Forelimb muscle (tissue), 1 donor: ENCODE measurements at regions not wholly inside any gene's neighbourhood (a gene's known extent, or its start where the extent isn't known, plus 50 kb on each side); places are given as distances from the start of the nearest gene placed in this dataset.
A peak's percentile ranks its signal among the peaks of the same experiment; 100 is the strongest.

Experiments
- DNase-seq: peaks from one replicate; pipeline ENCODE4 v3.0.0-alpha.2; 2013; ENCODE audit warnings: low read depth

DNA sequence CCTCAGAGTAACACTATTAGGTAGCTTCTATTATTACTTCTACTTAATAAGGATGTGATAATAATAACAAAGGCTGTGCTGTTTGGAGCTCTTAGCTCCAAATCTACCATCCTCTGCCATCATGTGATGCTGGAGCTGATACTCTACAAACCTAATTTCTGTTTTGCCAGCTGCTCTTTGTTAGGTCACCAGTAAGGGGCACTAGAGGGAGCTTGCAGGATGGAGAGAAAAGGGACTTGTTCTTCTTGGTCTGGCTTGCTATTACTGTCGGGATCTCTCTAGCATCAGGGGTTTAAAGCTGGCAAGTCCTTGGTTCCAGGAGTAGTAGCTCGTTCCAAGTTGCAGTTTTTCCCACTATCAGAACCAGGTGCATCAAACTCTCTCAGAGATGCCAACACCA, 194.9 kb upstream of the KBTBD8 start:
- DNase-seq, result no peak

- DNase-seq, result no peak
These were observed 194.1 kb upstream of the KBTBD8 start for GRCh38 chr3:66803721-66804695.

DNA sequence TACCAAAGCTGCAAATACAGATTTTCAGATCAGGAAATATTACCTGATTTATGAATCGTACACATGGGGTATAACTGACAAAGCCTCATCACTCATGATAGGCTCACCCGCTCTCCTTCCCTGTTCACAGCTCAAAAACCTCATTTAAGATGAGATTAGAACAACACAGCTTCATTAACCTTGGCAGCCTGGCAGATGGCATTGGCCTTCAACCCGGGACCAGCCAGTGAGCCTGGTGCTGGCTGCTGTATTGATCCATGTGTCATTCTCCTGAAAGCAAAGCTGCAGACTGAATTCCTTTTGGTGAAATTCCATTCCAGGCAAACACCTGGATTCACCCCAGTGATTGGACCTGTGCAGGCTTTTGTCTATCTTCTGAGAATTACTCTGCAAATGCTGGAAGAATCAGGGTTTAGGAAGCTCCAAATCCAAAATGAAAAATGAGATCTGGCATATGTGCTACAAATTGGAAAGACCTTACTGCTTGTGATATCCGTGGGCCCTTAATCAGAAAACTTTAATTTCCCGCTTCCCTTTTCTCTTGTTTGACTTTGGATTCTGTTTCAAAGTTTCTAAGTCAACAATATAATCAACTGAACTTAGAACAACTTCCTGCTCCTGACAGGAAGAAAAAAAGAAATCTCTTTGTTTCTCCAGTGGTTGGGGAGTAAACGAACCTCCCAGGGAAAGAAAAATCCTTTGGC, 189.1 kb upstream of the KBTBD8 start:
- DNase-seq, result no peak

- DNase-seq, result no peak
These were observed 188.5 kb upstream of the KBTBD8 start for GRCh38 chr3:66809595-66809958.

DNA sequence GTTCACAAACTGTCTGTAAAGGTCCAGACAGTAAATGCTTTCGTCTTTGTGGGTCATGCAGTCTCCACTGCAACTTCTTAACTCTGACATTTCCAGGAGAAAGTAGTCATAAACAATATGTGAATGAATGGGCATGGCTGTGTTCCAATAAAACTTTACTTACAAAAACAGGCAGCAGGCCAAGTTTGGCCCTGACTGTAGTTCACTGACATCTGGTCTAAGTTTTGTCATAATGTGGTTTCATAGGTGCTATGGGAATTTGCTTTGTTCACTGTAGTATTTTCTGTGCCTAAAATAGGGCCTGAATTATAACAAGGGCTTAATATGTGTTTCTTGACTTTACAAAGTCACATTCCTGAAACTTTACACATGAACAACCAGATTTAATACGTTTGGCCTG, 186.0 kb upstream of the KBTBD8 start:
- no peak for DNase-seq

DNA sequence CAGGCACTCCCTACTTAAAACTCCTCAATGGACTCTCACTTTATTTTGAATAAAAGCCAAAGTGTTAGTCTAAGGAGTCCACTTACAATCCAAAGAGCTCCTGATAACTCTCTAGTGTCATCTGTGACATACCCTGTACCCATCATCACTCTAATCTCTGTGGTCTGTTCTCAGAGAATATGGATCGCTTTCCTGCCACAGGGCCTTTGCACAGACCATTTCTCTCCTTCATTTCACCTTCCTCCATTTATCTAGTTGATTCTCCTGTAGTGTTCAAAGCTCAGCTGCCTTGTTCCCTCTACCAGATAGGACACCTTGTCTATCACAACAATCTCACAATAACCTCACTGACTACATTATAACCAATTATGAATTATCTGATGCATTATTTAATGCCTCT, 185.4 kb upstream of the KBTBD8 start:
- DNase-seq, result no peak

GRCh38 chr3:66816090-66816761, 181.9 kb upstream of the KBTBD8 start:
- DNase-seq, result peak; percentile 34

- DNase-seq, result no peak
These were observed 180.1 kb upstream of the KBTBD8 start for GRCh38 chr3:66817951-66818557.

DNA sequence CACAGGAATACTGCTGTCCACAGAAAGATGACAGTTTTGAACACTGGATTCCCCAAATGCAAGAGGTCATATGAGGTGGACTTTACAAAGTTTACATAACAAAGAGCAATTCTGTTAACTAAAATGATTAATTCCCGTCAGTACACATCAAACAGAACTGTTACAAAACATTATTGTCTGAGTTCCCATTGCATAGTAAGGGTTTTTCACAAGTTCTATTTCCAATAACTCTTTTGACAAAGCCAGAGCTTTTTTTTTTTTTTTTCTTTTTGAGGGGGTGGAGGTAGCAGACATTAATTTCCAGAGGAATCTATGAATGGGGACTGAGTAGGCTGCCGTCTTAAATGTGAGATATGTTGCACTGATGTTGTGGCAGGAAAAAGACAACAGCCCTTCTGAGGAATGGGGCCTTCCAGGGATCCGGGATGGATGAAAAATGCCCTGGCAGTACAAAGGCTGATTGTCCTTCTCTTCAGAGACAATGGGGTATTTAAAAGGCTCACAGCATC, 178.1 kb upstream of the KBTBD8 start:
- no peak for DNase-seq

DNA sequence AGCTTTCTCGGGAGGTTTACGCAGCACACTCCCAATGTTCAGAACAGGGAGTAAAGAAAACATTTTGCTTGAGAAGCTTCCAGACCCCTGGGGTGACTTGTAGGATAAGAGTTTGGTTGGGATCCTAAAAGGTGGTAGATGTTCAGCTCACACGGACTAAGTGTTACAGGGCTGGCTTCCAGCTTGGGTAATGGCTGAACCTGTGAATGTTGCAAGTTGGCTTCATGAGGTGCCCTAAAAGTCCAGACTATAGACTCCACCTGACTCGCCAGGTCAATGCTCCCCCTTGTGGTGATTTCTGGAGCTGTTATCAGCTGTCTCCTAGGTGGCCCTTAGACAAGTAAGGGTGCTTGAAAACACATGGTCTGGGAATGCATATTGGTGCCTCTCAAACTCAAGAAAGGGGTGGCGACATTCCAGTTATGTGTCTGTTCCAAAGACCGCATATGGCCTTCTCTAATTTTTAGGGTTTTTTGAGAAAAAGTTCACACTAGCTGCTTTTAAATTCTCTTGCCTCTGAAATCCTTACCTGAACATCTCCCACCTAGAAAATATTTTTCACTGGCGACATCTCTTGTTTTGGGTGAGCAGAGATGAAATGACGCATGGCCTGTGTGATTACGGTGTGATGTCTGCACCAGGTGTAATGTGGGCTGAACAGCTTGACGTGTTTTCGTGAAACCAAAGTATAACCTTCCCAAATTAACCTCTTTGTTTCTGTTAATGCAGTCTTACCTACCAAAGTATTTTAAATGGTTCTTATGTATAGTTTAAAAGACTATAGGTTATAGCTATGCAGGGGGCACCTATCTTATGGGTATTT, 175.7 kb upstream of the KBTBD8 start:
- DNase-seq, result no peak

GRCh38 chr3:66823009-66823397, 175.1 kb upstream of the KBTBD8 start:
- no peak for DNase-seq

DNA sequence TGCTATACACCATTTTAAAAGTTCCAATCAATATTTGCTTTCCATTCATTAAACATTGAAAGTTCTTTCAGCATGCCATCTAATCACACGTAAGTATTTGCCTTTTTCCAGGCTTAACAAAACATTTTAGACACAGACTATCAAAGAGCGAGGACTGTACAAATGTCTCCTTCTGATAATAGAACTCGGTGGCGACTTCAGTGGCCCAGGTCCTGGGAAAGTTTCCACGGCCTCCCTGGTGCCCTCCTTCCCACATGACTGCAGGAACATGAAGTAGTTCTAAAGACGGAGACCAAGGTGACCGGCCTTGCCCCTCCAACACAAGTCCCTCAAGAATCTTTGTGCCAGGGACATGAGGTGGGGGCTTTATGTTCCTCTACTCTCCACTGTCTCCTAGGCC, 174.6 kb upstream of the KBTBD8 start:
- DNase-seq, result no peak

DNA sequence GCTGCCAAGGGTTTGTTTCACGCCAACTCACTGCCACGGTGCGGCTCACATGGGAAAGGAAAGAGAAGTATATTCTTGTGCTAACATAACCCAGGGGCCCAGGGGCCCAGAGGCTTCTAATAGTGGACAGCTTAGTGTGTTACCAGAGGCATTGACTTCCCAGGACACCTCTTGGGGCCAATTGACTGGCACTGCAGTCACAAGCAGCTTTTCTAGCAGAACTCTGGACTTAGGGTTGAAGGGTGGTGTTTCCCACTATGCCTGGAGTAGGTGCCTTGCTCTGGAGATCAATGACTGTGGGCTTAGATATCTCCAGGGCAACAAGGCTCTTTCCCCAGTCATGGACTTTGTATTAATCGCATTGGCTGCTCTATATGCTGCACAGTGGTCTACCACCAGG, 172.7 kb upstream of the KBTBD8 start:
- DNase-seq, result no peak

GRCh38 chr3:66827726-66828125, 170.4 kb upstream of the KBTBD8 start:
- DNase-seq, result no peak

DNA sequence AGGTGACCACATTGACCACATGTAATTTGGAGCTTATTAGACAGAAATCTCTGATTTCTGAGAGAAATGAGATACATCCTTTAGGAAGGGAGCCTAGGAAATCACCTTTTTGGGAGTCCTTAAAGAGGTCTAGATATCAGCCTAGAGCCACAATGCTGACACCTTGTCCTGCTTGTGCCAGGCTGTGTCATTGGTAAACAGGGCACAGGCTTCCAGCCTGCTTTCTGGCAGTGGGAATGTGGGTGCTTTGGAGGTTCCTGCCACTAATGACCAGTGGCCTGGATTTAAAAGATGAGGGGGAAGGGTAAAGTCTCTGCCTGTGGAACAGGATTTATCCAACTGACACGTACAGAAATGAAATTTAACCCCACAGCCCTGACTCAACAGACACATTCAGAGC, 169.8 kb upstream of the KBTBD8 start:
- no peak for DNase-seq

DNA sequence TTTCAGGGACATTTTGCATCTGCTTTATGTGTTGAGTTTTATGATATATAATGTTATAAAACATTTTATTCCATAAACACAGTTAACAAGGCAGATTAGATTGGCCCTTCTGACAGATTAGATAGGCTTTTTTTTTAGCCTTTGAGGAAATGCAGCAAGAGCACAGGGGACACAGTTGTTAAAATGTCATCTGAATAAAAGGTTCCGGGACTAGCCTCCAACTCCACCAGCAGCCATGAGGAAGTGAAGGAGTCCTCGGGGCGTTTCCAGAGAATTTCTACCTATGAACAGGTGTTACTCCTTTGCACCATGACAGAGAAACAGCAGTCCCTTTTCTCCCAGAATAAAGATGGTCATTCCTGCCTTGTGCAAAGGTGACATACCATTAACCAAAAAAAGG, 167.8 kb upstream of the KBTBD8 start:
- DNase-seq, result no peak

- no peak for DNase-seq
These were observed 166.2 kb upstream of the KBTBD8 start for GRCh38 chr3:66831931-66832330.

- DNase-seq, result no peak
These were observed 161.5 kb upstream of the KBTBD8 start for GRCh38 chr3:66836363-66837152.

DNA sequence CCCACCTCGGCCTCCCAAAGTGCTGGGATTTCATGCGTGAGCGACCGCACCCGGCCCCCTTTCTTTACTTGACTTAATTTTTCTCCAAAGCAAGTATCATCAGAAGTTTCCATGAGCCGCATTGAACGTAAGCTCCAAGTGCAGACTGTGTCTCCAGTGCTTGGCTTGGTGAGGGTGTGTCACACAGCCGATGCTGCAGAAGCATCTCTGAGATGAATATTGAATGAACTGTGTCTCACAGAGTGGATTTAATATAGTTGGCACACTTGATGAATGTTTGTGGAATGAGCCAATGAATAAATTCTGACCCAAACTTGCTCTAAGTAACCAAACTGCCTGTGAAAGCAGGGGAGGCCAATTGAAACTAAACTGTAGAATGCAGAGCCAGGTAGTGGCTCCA, 159.4 kb upstream of the KBTBD8 start:
- DNase-seq, result no peak

DNA sequence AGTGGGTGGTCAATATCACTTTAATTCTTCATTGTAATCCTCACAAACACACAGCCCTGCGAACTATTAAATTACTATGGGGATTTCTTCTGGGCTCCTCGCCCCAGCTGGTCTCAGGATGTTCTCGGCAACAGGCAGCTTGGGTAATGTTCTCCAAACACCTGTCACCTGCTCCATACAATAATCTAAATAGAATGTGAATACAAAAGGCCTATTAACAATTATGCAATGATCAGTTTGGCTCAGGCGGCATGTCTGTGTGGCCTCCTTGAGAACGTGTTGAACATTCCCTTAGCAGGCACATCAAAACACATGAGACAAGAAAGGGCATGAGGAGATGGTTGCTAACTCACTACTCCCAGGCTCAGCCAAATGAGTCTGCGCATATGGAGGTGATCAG, 158.6 kb upstream of the KBTBD8 start:
- DNase-seq, result no peak
